Natural killer cell (primary cell): ENCODE measurements at regions not wholly inside any gene's neighbourhood (a gene's known extent, or its start where the extent isn't known, plus 50 kb on each side); places are given as distances from the start of the nearest gene placed in this dataset.

ENCODE experiments used
- ATAC-seq, 3 donors: fragments of 150-1000 bp in 2 of 3; fragments of 200-7000 bp in 1 of 3; cut with Tn5 transposase; 1 replicate in 1 of 3; 2 replicates in 2 of 3; pipeline ENCODE4 v1.10.0; 2021; ENCODE audit warnings: mild to moderate bottlenecking in 2 of 3, moderate library complexity in 2 of 3
- DNase-seq, 2 donors: peaks; one replicate each; pipeline versions ENCODE4 v3.0.0 to v3.0.0-alpha.2; 2013 to 2021; ENCODE audit warnings: mixed read lengths in 1 of 2
- H3K27ac ChIP-seq: one replicate; pipeline ENCODE4 v1.5.1; 2013; ENCODE audit warnings: mild to moderate bottlenecking, low read length
- H3K27me3 ChIP-seq: one replicate; pipeline ENCODE4 v1.6.1; 2013; ENCODE audit warnings: low read length; ENCODE audit not compliant: control insufficient read depth, insufficient read depth
- H3K36me3 ChIP-seq: one replicate; pipeline ENCODE4 v1.6.1; 2013; ENCODE audit warnings: low read length; ENCODE audit not compliant: control insufficient read depth, insufficient read depth
- H3K4me1 ChIP-seq: one replicate; pipeline ENCODE4 v1.6.1; 2013; ENCODE audit warnings: low read length; ENCODE audit not compliant: control insufficient read depth, insufficient read depth
- H3K4me3 ChIP-seq: one replicate; pipeline ENCODE4 v1.5.1; 2013; ENCODE audit warnings: low read length
- H3K9me3 ChIP-seq: one replicate; pipeline ENCODE4 v1.6.1; 2013; ENCODE audit warnings: low read length; ENCODE audit not compliant: control insufficient read depth, insufficient read depth
- H3K27ac Mint-ChIP-seq, 2 donors: one replicate each; pipeline ENCODE4 v1.8.0; 2022; ENCODE audit warnings: mild to moderate bottlenecking in 2 of 2, mixed read lengths in 2 of 2, moderate library complexity in 1 of 2
- H3K27me3 Mint-ChIP-seq, 2 donors: one replicate each; pipeline ENCODE4 v1.8.0; 2022; ENCODE audit warnings: low read depth in 2 of 2, mixed read lengths in 2 of 2
- H3K36me3 Mint-ChIP-seq: one replicate; pipeline ENCODE4 v1.8.0; 2022; ENCODE audit warnings: mixed read lengths
- H3K4me1 Mint-ChIP-seq, 2 donors: one replicate each; pipeline ENCODE4 v1.8.0; 2022; ENCODE audit warnings: mixed read lengths in 2 of 2
- H3K4me3 Mint-ChIP-seq: one replicate; pipeline ENCODE4 v1.8.0; 2022; ENCODE audit warnings: mild to moderate bottlenecking, moderate library complexity, mixed read lengths
- H3K9me3 Mint-ChIP-seq, 2 donors: one replicate each; pipeline ENCODE4 v1.8.0; 2022; ENCODE audit warnings: mixed read lengths in 2 of 2
- WGBS: methylation state at CpG from one replicate; pipeline ENCODE4 v1.1.7; 2013; ENCODE audit warnings: missing lambda C conversion rate; ENCODE audit not compliant: insufficient coverage; 5-methylcytosine and 5-hydroxymethylcytosine counted together
- intact Hi-C: fragments of 100-400 bp; cut with micrococcal nuclease; formaldehyde crosslinking; loops from one replicate; pipeline ENCODE4 v1.14.2; 2022
- TF ChIP-seq, protein P1 (sequence below): fragments of 200-600 bp; IDR thresholded peaks from one replicate; pipeline ENCODE4 v1.8.0; 2022; ENCODE audit warnings: antibody characterized with exemption

DNA sequence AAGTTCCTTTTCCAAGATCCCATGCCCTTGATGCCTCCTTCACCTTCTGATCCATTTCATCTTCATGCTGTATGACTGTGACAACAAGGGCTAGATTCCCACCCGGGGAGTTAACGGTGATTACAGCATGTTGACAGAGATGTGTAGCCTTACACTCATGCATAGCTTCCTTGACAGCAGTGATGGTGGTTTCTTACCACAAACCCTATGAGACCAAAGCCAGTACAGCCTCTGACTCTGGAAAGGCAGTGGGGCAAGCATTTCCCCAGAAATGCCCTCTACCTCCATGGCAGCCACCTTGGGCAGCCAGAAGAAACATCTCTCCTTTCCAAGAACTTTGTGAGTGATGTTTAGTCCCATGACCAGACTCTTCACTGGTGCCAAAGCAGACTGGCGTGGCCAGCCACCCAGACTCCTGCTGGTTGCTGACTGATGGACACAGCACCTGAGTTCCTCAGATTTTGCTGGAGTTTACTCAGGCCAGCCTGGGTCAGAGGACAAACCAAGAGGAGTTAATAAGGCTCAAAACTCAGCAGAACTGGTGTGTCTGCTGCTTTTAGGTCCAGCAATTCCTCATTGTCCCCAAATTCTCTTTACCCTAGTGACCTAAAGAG is 199.7 kb upstream of the SLC27A6 start:
- no peak for DNase-seq
- no peak overlapping the region for H3K4me3 ChIP-seq
- no peak for ATAC-seq
- H3K27me3 ChIP-seq = no peaks in the 10 kb centered on the region
- H3K4me3 Mint-ChIP-seq = no peak overlapping the region
- H3K27me3 Mint-ChIP-seq = no peaks in the 10 kb centered on the region
- H3K4me1 ChIP-seq = no peaks in the 10 kb centered on the region
- no peaks in the 10 kb centered on the region for H3K4me1 Mint-ChIP-seq
- H3K27ac Mint-ChIP-seq = no peak overlapping the region
- peaks cover 14 to 22% of the 10 kb centered on the region in 2 donors for H3K9me3 Mint-ChIP-seq
- no peak overlapping the region for H3K27ac ChIP-seq
- H3K9me3 ChIP-seq = no peaks in the 10 kb centered on the region
- H3K36me3 Mint-ChIP-seq = no peaks in the 10 kb centered on the region
- WGBS = 78% methylated on average over 3 of the region's 3 CpGs
- H3K36me3 ChIP-seq = no peaks in the 10 kb centered on the region
- intact Hi-C loops = no loop called here
- TF ChIP-seq, protein P1, sequence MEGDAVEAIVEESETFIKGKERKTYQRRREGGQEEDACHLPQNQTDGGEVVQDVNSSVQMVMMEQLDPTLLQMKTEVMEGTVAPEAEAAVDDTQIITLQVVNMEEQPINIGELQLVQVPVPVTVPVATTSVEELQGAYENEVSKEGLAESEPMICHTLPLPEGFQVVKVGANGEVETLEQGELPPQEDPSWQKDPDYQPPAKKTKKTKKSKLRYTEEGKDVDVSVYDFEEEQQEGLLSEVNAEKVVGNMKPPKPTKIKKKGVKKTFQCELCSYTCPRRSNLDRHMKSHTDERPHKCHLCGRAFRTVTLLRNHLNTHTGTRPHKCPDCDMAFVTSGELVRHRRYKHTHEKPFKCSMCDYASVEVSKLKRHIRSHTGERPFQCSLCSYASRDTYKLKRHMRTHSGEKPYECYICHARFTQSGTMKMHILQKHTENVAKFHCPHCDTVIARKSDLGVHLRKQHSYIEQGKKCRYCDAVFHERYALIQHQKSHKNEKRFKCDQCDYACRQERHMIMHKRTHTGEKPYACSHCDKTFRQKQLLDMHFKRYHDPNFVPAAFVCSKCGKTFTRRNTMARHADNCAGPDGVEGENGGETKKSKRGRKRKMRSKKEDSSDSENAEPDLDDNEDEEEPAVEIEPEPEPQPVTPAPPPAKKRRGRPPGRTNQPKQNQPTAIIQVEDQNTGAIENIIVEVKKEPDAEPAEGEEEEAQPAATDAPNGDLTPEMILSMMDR = no peak

DNA sequence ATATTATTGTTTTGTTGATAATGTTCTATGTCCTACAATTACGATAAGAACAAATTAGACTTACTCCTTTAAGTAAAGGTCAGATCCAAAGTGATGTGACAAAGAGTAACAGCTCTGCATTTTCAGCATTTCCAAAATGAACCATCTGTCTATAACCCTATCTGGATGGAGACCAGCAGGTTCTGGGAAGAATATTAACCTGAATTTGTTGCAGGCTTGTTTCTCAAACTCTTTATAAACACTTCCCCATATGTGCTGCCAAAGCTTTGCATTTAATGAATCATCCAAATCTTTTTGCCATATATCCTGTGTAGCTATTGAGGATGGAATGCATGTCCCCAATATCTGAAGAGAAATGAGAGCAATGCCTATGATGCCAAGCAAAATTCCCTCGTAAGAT is 198.9 kb upstream of the SLC27A6 start:
- Mint-ChIP-seq H3K27me3 (no peaks in the 10 kb centered on the region), H3K36me3 (no peaks in the 10 kb centered on the region), H3K4me1 (no peaks in the 10 kb centered on the region), H3K9me3 (peaks cover 13 to 16% of the 10 kb centered on the region in 2 donors), H3K4me3 (no peak overlapping the region), H3K27ac (no peak overlapping the region)
- Histone ChIP-seq H3K4me1 (no peaks in the 10 kb centered on the region), H3K36me3 (no peaks in the 10 kb centered on the region), H3K27ac (no peak overlapping the region), H3K27me3 (no peaks in the 10 kb centered on the region), H3K4me3 (no peak overlapping the region), H3K9me3 (no peaks in the 10 kb centered on the region)
- ATAC-seq (no peak), DNase-seq (no peak)
- 100% methylated on average over 2 of the region's 2 CpGs for WGBS
- TF ChIP-seq, protein P1 = no peak
- intact Hi-C loops = no loop called here

DNA sequence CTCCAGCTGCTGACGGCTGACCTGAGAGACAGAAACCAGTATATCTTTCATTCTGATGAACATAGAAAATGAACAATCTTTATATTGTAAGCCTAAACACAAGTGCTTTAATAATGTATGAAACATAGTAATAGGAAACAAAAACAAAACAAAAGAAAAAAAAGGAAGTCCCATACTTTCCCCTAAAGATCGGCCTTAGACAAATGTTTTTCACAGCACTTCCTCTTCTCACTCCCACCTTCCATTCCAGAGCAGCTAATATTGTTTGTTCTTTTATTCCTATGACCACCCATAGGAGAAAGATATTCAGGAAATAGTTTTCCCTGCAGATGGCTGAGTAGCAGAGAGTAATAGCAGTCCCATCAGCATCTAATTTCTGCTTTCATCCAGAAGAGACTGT is 194.4 kb upstream of the SLC27A6 start:
- 0% methylated on average over 1 of the region's 2 CpGs for WGBS
- ATAC-seq (no peak), DNase-seq (no peak)
- TF ChIP-seq, protein P1 = no peak
- Mint-ChIP-seq H3K9me3 (peaks cover 13 to 15% of the 10 kb centered on the region in 2 donors), H3K4me1 (no peaks in the 10 kb centered on the region), H3K27me3 (no peaks in the 10 kb centered on the region), H3K36me3 (no peaks in the 10 kb centered on the region), H3K4me3 (no peak overlapping the region), H3K27ac (no peak overlapping the region)
- Histone ChIP-seq H3K27me3 (no peaks in the 10 kb centered on the region), H3K27ac (no peak overlapping the region), H3K36me3 (no peaks in the 10 kb centered on the region), H3K9me3 (no peaks in the 10 kb centered on the region), H3K4me1 (no peaks in the 10 kb centered on the region), H3K4me3 (no peak overlapping the region)
- intact Hi-C loops = no loop called here

DNA sequence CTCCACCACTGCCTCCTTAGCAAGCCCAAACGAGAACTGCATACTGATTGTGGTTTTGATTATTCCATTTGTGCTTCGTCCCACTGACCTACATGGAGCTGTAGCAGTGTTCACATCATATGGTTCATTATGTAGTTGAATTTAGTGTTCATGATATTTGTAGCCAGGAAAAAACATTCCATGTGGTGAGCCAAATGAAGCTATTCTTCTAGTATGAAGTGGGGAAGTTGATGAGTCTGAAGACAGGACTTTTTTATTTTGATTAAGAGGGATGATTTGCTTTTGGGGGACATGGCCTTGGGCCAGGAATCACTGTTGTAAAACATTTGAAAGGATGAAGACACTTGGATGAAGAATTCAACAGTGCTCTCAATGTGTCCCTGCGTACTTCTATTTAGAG is 192.9 kb upstream of the SLC27A6 start:
- no peak overlapping the region for H3K27ac Mint-ChIP-seq
- TF ChIP-seq, protein P1 = no peak
- WGBS = 71% methylated on average over 1 of the region's 3 CpGs

More for the DNA sequence above, 192.9 kb upstream of the SLC27A6 start:
- H3K4me1 ChIP-seq = no peaks in the 10 kb centered on the region
- no peak overlapping the region for H3K27ac ChIP-seq
- H3K36me3 Mint-ChIP-seq = no peaks in the 10 kb centered on the region
- no peaks in the 10 kb centered on the region for H3K27me3 Mint-ChIP-seq
- H3K36me3 ChIP-seq = no peaks in the 10 kb centered on the region
- H3K4me3 ChIP-seq = no peak overlapping the region
- no peaks in the 10 kb centered on the region for H3K4me1 Mint-ChIP-seq
- no peak for DNase-seq
- H3K9me3 ChIP-seq = no peaks in the 10 kb centered on the region
- intact Hi-C loops = no loop called here
- H3K27me3 ChIP-seq = no peaks in the 10 kb centered on the region
- H3K4me3 Mint-ChIP-seq = no peak overlapping the region
- H3K9me3 Mint-ChIP-seq = peaks cover 15 to 19% of the 10 kb centered on the region in 2 donors
- no peak for ATAC-seq
